Cardiac fibroblast (primary cell): ENCODE measurements at regions not wholly inside any gene's neighbourhood (a gene's known extent, or its start where the extent isn't known, plus 50 kb on each side); places are given as distances from the start of the nearest gene placed in this dataset.
A peak's percentile ranks its signal among the peaks of the same experiment; 100 is the strongest.

ENCODE experiments used
- DNase-seq, 2 donors: peaks; one replicate each; pipeline versions ENCODE4 v3.0.0 to v3.0.0-alpha.2; 2010; ENCODE audit warnings: low read depth in 2 of 2
- H3K4me3 ChIP-seq, 2 donors: replicated peaks in 1 of 2; 1 replicate in 1 of 2; 2 replicates in 1 of 2; pipeline ENCODE4 v1.5.1; 2011; ENCODE audit warnings: low read depth in 2 of 2, low read length in 2 of 2, mild to moderate bottlenecking in 2 of 2, moderate library complexity in 1 of 2
- TF ChIP-seq, protein P1 (sequence below): IDR thresholded peaks from one replicate; pipeline ENCODE4 v1.5.1; 2011; ENCODE audit warnings: low read depth, mild to moderate bottlenecking, low read length, inconsistent platforms

DNA sequence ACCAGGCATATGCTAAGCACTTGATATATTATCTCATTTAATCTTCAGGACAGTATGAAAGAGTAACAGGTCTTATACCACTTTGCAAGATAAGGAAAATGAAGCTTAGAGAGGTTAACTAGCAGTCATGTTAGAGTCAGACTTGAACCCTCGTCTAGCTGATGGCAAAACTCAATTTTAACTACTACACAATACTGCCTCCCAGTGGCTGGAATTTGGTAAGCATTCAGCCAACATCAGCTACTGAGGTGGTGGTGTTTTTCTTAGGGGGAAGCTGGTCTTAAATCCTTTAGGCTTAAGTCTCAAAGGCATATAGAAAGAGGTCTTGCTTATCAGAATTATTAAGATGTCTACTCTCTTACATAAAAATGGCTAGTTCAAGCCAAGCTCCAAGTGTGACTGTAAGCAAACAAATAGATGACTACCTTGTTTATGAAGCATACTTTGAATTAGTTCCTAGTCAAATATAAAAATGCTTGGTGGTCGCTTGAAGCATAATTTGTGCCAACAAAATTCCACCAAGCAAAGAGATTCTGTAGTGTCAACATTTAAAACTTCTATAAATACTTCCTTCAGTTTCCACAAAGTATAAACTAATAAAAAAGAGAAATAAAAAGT is 325.4 kb upstream of the FIGN start:
- H3K4me3 ChIP-seq, result no peak overlapping the region
- peak; percentile 54 to 62 for DNase-seq
- TF ChIP-seq, protein P1, sequence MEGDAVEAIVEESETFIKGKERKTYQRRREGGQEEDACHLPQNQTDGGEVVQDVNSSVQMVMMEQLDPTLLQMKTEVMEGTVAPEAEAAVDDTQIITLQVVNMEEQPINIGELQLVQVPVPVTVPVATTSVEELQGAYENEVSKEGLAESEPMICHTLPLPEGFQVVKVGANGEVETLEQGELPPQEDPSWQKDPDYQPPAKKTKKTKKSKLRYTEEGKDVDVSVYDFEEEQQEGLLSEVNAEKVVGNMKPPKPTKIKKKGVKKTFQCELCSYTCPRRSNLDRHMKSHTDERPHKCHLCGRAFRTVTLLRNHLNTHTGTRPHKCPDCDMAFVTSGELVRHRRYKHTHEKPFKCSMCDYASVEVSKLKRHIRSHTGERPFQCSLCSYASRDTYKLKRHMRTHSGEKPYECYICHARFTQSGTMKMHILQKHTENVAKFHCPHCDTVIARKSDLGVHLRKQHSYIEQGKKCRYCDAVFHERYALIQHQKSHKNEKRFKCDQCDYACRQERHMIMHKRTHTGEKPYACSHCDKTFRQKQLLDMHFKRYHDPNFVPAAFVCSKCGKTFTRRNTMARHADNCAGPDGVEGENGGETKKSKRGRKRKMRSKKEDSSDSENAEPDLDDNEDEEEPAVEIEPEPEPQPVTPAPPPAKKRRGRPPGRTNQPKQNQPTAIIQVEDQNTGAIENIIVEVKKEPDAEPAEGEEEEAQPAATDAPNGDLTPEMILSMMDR, result peak; percentile 65

DNA sequence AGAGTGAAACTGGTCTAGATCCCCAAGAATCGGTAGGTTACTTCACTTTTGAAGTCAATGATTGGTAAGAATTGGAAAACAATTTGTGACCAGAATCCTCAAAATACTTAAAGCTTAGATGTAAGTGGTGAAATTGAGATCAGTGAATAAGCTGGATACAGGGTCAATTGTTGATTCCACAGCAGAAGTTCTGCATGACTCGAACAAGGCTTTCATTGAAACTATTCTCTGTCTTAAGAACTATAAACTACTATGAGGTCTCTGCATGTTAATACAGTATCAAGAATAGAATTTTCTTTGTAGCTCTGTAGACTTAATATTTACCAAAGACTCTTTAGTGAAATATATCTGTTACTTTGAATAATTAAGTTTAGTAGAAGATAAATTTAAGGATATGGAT is 324.2 kb upstream of the FIGN start:
- no peak for DNase-seq
- no peak overlapping the region for H3K4me3 ChIP-seq
- TF ChIP-seq, protein P1, result no peak

DNA sequence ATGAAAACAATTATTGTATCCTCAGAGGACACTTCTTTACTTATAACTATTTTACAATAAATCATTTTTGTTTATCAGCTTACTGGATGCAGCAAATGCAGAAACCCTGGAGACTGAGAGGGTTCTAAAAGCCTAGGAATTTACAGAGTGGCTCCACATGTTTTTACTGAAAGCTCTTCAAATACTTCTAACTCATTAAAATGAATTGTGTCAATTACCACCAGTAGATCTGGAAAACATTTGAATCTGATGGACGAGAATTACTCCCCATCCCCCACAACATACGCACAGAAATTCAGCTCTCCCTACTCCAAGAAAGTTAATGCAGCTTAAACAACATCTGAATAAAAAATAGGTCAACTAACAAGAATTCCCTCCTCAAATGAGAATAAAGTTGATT is 319.8 kb upstream of the FIGN start:
- TF ChIP-seq, protein P1, result no peak
- H3K4me3 ChIP-seq, result no peak overlapping the region
- no peak for DNase-seq

DNA sequence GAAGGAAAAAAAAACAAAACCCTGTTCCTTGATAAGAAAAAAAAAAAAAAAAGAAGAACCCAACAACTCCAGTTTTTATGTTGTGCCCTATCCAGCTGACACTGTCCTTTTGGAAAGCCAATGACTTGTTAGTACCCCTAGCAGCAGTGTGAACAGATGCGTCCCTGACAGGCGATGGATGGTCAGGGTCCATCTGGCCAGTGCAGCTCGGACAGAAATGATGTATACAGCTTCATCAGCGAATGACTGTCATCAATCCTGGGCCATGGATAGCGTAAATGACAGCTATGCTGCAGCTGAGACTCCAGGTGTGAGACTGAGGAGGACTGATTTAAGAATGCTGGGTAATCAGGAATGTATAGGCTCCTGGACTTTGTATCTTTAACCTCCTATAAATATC is 318.8 kb upstream of the FIGN start:
- DNase-seq, result no peak
- TF ChIP-seq, protein P1, result no peak
- H3K4me3 ChIP-seq, result no peak overlapping the region

DNA sequence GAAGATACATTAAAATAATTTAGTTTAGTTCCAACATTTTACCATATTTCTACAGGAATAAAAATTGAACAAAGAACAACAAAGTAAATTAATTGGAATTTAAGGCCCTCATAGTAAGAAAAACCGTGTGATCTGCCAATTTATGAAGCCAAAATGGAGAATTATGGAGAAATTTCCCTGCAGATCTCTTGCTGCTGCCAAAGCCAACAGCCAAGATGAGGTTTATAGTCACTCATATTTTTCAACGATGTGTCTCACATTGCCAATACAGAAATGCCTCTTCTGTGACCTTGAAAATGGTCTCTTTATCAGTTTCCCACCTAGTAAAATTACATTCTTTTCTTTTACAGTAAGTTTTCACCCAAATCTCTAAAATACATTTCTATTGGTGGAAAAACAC is 317.2 kb upstream of the FIGN start:
- TF ChIP-seq, protein P1, result no peak
- no peak for DNase-seq
- no peak overlapping the region for H3K4me3 ChIP-seq

DNA sequence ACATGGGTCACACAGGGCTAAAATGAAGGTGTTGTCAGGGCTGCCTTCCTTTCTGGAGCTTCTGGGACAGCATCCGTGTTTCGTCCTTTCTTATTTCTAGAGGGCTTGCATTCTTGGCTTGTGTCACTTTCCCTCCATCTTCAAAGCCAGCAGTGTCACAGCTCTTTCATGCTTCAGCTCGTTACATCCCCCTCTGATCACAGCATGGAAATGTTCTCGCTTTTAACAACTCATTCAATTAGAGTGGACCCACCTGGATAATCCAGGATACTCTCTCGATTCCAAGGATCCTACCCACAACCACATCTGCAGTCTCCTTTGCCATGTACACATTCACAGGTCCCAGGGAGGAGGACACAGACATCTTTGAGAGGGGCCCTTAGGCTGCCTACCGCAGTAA is 316.2 kb upstream of the FIGN start:
- DNase-seq, result no peak
- TF ChIP-seq, protein P1, result no peak

DNA sequence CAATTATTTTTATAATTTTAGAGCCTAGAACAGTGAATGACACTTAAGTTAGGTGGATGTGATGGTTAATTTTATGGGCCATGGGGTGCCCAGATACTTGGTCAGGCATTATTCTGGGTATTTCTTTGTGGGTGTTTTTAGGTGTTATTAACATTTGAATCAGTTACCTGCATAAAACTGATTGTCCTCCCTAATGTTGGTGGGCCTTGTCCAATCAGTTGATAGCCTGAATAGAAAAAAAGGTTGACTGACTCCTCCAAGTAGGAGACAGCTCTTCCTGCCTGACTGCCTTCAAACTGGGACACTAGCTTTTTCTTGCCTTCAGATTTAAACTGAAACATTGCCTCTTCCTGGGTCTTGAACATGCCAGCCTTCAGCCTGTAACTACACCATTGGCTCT is 312.9 kb upstream of the FIGN start:
- DNase-seq, result no peak
- TF ChIP-seq, protein P1, result no peak
- H3K4me3 ChIP-seq, result no peak overlapping the region

More for the DNA sequence above, 316.2 kb upstream of the FIGN start:
- no peak overlapping the region for H3K4me3 ChIP-seq
